ENCODE measurements at regions not wholly inside any gene's neighbourhood (a gene's known extent, or its start where the extent isn't known, plus 50 kb on each side); places are given as distances from the start of the nearest gene placed in this dataset.
A peak's percentile ranks its signal among the peaks of the same experiment; 100 is the strongest.

DNA sequence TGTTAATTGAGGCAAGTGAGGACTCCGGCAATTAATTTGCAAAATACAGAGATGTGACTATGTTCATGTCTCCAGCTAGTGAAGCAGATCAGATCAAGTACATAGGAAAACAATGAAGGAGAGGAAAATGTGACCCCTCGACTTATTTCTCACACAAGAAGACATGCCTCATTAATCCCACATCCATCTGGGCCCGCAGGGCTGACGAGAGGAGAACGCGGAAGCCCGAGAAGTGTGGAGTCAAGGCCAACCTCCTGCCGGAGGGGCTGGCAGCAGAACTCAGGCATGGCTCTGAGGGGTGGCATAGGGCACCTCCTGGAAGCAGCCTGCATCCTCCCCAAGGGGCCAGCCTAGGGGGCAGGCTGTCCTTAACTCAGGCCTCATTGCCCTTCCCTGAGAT lies 54.4 kb downstream of the ZNF503 start:
- no peak for DNase-seq

DNA sequence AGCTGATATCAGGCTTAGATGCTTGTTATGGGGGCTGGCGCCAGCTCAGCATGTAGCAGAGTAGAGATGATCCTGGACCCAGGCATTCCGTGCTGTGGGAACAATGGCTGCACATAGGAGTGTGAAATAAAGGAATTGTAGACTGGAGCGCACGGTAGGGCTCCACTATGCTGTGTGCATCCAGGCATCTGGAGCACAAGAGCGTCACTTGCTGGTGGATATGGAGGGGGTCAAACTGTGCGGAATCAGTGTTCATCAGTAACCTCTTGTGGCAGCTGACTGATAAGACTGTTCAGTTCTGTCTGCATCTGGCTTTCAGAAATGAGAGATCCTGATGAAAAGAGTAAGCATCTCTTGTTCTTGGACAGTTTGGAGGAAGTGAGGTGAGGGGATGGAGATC lies 55.8 kb downstream of the ZNF503 start:
- DNase-seq = no peak

DNA sequence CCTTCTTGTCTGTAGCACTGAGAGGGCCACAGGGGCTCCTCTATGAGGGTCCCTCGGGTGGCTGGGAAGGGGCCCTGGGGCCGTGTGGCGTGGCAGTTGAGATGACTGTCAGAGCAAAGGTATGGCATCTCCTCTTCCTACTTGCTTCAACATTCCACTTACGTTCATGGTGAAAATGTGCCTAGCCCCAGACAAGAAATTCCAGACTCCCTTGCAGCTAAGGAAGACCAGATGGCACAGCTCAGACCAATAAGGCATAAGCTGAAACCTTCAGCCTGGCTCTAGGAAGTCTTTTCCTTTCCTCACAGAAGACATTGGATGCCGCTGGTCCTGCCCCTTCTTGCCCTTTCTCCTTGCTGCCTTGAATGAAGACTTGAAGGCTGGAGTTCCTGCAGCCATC lies 57.4 kb downstream of the ZNF503 start:
- DNase-seq = no peak

DNA sequence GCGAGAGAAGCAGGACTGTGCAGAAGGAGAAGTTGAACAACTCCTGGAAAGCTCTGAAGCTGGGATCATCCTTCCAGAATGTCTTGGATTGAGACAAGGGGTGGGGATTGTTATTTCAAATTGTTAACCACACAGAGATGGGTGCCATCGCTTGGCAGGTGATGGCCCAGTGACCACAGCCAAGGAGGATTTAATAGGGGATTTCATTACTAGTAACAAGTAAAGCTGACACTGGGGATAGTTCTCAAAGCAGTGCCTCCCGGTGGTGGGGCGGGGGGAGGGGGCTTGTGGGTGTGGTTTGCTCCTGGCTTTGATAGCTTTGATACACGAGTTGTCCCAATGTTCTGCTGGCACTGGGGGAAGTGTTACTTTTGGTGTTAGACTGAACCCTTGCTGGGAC lies 59.2 kb downstream of the ZNF503 start:
- DNase-seq = no peak

DNA sequence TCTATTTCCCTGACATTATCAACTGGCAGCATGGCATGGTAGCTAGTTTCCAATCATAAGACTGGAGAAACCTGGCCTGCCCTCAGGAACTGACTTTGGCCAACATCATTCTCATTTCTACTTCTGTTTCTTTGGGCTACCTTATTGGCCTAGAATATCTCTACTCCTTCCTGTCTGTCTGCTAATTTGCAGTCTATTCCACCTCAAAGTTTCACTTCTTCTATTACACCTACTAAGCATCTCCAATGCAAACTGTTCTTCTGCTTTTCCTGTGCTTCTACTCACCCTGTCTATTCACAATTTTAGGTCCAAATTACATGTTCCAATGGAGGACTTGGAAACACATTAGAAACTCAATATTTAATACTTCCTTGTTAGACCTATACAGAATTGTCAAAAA lies 65.6 kb downstream of the ZNF503 start:
- DNase-seq = no peak

DNA sequence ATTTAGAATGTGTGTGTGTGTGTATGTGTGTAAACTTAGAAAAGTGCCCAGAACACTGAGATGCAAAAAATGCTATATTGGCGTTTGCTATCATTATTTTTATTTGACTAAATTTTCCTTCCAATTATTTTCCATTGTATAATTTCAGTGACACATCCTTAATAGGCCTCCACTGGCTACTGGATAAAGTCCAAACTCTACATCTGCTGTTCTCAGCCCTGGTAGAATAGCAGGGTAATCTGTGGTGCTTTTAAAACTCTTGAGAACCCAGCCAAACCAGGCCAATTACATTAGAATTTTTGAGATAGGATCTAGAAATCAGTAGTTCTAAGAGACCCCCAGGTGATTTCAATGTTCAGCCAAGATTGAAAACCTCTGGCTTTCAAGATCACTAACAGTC lies 66.4 kb downstream of the ZNF503 start:
- DNase-seq = no peak

DNA sequence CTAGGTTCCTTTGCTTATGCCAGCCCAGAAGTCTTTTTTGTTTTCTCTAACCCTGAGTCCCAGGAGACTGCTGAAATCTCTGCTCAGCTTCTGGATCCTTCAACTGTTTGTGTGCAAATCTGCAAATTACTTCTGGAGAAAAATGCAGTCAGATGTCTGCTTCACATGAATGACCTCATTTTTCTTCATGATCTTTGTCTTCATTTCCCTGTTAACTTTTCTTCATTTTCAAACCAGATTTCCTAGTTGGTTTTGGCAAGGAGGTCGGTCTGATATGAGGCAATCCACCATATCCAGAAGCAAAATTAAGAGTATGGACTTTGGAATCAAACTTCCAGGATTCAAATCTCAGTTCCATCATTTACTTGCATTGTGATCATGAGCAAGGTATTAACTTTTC lies 66.8 kb downstream of the ZNF503 start:
- no peak for DNase-seq

DNA sequence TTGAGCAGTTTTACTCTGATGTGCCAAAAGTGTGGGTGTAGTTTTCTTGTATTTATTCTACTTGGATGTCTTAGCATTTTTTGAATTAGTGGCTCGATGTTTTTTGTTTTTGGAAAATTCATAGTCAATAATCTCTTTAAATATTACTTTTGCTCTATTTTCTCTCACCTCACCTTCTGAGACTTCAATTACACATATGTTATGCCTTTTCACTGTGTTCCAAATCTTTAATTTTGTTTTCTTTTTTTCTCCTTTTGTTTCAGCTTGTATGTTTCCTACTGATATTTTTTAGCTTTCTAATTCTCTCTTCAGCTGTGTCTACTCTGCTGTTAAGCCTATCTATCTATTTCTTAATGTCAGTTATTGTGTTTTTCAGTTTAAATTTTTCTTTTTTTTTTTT lies 69.5 kb downstream of the ZNF503 start:
- DNase-seq = no peak

DNA sequence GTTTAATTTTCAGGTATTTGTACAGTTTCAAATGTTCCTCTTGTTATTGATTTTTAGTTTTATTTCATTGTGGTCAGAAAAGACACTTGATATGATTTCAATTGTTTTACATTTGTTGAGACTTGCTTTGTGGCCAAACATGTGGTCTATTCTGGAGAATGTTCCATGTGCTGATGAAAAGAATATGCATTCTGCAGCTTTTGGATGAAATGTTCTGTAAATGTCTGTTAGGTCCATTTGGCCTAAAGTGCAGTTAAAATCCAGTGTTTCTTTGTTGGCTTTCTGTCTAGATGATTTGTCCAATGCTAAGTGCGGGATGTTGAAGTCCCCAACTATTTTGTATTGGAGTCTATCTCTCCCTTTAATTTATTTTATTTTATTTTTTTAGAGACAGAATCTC lies 70.5 kb downstream of the ZNF503 start:
- DNase-seq = no peak

DNA sequence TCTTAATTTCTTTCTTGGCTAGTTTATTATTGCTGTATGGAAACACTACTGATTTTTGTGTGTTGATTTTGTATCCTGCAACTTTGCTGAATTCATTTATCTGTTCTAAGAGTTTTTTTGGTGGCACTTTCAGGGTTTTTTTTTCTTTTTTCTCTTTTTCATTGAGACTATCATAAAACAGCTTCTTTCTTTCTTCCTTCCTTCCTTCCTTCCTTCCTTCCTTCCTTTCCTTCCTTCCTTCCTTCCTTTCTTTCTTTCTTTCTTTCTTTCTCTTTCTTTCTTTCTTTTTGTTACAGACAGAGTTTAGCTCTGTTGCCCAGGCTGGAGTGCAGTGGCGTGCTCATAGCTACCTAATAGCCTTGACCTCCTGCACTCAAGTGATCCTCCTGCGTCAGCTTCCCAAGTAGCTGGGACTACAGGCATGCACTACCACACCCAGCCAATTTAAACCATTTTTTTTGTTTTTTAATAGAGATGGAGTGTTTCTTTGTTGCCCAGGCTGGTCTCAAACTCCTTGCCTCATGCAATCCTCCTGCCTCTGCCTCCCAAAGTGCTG lies 72.3 kb downstream of the ZNF503 start:
- no peak for DNase-seq

DNA sequence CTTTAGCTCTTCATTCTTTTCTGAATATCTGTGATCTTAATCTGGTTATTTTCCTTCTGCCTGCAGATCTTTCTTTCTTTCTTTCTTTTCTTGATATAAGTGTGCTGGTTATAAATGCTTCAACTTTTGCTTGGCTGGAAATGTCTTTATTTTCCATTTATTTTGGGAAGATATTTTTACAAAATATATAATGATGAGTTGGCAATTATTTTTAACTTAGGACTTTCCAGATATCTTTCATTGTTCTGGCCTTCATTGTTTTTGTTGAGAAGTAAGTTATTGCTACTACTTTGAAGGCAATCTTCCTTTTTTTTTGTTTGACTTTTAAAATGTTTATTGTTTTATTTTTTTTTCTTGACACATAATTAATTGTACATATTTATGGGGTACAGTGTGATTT lies 75.3 kb downstream of the ZNF503 start:
- DNase-seq = no peak

DNA sequence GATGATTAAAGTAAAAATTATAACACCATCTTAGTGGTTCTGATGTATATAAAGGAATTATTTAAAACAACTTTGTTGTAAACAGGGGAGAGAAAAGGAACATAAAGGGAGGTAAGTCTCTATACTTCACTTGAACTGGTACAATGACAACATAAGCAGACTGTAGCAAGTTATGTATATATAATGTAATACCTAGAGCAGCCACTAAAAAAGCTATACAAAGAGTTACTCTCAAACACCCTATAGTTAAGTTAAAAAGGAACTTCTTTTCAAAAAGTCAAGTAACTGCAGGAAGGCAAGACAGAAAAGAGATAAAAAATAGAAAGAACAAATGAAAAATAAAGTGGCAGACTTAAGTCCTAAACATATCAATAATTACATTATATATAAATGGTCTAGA lies 82.3 kb downstream of the ZNF503 start:
- no peak for DNase-seq

DNA sequence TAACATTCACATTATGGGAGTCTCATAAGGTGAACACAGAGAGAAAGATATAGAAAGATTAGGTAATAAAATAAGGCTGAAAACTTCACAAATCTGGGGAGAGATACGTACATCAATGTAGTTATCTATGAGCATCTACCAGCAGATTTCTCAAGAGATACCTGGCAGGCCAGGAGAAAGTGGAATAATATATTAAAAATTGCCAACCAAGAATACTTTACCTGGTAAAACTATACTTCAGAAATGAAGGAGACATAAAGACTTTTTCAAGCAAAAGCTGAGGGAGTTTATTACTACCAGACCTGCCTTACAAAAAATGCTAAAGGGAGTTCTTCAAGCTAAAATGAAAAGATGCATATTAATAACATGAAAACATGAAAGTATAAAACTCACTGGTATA lies 78.8 kb upstream of the COMTD1 start:
- no peak for DNase-seq

GRCh38 chr10:75312440-75312839 lies 76.7 kb upstream of the COMTD1 start:
- no peak for DNase-seq

DNA sequence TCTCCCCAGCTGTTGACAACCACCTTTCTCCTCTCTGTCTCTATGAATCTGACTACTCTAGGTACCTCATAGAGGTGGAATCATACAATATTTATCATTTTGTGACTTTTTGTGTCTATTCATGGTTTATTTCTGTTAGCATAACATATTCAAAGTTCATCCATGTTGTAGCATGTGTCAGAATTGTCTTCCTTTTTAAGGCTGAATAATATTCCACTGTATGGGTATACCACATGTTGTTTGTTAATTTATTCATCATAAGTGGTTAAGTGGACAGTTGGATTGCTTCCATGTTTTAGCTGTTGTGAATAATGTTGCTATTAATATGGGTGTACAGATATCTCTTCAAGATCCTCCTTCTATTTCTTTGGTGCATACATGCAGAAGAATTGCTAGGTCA lies 69.9 kb upstream of the COMTD1 start:
- no peak for DNase-seq

DNA sequence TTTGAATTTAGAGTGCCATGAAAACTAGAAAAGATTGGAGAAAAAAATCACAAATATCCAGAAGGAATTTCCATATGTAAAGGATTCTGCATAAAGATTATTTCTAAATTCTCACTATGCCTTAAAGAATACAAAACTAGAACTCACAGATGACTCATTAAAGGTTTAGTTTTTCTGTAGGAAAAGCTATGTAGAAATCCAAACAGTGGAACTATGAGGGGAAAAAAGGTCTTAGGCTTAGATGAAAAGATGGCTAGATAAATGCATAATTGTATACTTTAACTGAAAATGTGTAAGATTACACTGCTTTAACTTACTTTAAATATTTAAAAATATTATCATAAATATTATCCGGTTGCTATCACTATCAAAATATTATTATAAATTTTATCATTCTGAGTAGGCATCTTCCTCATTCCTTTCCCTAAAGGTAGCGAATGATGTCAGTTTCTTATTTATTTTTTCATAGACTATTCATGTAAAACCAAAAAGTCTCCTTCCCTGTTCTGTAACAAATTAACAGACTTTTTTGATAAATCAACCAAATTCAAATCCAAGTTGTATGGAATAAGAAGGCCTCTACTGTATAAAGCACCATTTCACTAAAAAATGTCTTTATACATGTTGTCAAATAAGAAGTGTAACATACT lies 69.1 kb upstream of the COMTD1 start:
- DNase-seq = no peak

- no peak for DNase-seq
Measured at GRCh38 chr10:75304313-75304712, 68.6 kb upstream of the COMTD1 start.

GRCh38 chr10:75303045-75303777 lies 67.5 kb upstream of the COMTD1 start:
- no peak for DNase-seq

DNA sequence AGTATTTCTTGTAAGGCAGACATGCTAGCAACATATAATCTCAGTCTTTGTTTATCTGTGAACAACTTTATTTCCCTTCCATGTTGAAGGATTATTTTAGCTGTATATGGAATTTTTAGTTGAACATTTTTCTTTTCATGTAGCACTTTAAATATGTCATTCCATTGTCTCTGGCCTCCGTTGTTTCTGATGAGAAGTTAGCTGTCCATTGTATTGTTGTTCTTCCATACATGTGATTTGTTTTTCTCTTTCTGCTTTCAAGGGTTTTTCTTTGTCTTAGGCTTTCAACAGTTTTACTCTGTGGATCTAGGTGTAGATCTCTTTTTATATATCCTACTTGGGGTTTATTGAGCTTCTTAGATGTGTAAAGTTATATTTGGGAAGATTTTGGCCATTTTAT lies 66.3 kb upstream of the COMTD1 start:
- no peak for DNase-seq

GRCh38 chr10:75297021-75297599 lies 61.4 kb upstream of the COMTD1 start:
- peak; percentile 2 for DNase-seq

DNA sequence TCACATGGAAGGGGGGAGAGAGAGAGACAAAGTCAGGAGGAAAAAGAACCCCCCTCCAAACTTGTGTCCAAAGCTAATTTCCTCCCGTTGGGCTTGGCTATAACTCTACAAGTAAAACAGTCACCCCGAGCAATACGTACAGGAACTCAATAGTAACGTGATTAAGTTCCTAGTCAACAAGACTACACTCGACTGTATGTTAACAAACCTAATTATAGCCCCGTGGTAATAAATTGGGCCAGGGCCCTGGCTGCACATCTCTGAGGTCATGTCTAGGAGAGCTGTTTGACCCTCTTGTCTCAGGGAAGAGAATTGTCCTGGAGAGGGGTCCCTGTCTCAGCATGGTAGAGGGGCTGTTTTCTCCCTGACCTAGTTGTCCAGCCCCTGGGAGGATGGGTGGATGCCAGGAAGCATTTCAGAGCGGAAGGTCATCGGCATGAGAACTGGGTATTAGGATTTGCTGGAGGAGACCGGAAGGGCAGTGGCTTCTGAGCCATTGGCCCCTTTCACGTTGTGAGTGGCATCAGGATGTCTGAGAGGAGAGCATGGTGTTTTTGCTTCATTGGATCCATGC lies 60.2 kb upstream of the COMTD1 start:
- DNase-seq = no peak

GRCh38 chr10:75294866-75295701 lies 59.3 kb upstream of the COMTD1 start:
- DNase-seq = peak; percentile 57

GRCh38 chr10:75294518-75294865 lies 58.7 kb upstream of the COMTD1 start:
- DNase-seq = no peak

Data from activated CD4-positive, alpha-beta T cell treated with anti-CD3 and anti-CD28 coated beads, Interleukin-2, amount 50 U/mL, for 16 hours (primary cell).